ENCODE measurements at regions not wholly inside any gene's neighbourhood (a gene's known extent, or its start where the extent isn't known, plus 50 kb on each side); places are given as distances from the start of the nearest gene placed in this dataset.

DNA sequence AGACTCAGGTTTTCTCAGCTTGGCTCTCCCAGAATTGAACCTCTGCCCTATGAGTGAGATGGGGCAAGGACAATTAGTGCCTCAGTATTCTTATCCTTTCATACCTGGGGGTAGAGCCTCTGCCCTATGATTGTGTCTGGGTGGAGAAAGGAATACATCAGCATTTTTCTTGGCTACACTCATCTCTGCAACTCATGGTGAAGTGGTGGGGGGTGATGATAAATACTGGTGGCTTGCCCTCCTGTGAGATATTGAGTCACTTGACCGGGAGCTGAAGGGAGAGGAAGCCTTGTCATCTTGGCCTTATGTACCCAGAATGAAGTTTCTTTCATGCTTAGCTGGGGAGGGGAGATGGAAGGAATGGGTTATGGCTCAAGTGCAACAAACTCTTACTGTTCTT, 71.3 kb upstream of the ENOX2 start:
- no peak for DNase-seq (ENCODE audit: low spot score in 2 of 2)
- ATAC-seq (ENCODE audit: low read depth): no peak
- Mint-ChIP-seq H3K4me1 (no peaks in the 10 kb centered on the region), H3K36me3 (no peaks in the 10 kb centered on the region), H3K27ac (no peak overlapping the region), H3K4me3 (no peak overlapping the region), H3K9me3 (no peaks in the 10 kb centered on the region), H3K27me3 (no peaks in the 10 kb centered on the region)

GRCh38 chrX:130975947-130976346, 72.9 kb upstream of the ENOX2 start:
- Mint-ChIP-seq H3K36me3 (no peaks in the 10 kb centered on the region), H3K4me1 (no peaks in the 10 kb centered on the region), H3K27me3 (peaks cover 2% of the 10 kb centered on the region), H3K27ac (no peak overlapping the region), H3K4me3 (no peak overlapping the region), H3K9me3 (no peaks in the 10 kb centered on the region)
- DNase-seq (ENCODE audit: low spot score in 2 of 2): peak in 1 of 2 donors; percentile 3
- peak; percentile 41 for ATAC-seq (ENCODE audit: low read depth)

DNA sequence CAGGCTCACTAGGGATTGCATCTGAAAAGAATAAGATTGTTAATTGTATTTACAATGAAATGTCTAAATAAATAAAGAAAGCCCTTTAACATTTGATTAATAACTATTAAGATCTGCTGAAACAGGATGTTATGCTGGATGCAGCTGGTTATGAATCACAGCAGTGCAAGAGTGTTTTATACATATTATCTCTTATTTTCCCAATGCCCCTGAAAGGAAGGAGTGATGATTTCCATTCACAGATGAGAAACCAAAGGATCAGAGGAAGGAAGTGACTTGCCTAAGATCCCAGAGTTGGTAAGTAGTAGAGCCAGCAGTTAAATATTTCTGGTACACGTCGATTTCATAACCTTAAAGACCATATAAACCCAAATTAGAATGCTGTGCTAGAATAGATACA, 76.3 kb upstream of the ARHGAP36 start:
- no peaks in the 10 kb centered on the region for H3K36me3 Mint-ChIP-seq
- H3K27ac Mint-ChIP-seq: no peak overlapping the region
- no peaks in the 10 kb centered on the region for H3K9me3 Mint-ChIP-seq
- DNase-seq (ENCODE audit: low spot score in 2 of 2) (no peak), ATAC-seq (ENCODE audit: low read depth) (no peak)
- no peak overlapping the region for H3K4me3 Mint-ChIP-seq
- peaks cover 4% of the 10 kb centered on the region for H3K27me3 Mint-ChIP-seq
- H3K4me1 Mint-ChIP-seq: no peaks in the 10 kb centered on the region

DNA sequence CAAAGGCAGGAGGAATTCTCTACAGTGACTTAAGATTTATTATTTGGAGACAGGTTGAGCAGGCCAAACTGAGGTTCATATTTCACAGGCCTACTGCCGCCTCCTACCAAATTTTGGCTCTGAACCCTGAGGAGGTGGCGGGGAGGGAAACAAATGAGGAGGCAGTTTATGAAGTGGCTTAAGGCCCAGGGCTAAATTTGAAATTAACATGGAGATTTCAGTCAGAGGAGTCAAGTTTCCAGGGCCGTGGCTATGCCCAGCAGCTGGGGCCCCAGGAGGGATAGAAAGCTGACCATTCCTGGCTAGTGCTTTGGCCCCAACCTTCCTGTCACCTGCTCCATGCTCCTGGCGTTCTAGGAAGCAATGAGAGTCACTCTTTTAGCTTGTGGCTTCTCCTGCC, 73.4 kb upstream of the ARHGAP36 start:
- Mint-ChIP-seq H3K36me3 (no peaks in the 10 kb centered on the region), H3K27ac (peak overlapping the region; percentile 33), H3K4me3 (no peak overlapping the region), H3K27me3 (peaks cover 6% of the 10 kb centered on the region), H3K4me1 (no peaks in the 10 kb centered on the region), H3K9me3 (no peaks in the 10 kb centered on the region)
- DNase-seq (ENCODE audit: low spot score in 2 of 2) (no peak), ATAC-seq (ENCODE audit: low read depth) (no peak)

DNA sequence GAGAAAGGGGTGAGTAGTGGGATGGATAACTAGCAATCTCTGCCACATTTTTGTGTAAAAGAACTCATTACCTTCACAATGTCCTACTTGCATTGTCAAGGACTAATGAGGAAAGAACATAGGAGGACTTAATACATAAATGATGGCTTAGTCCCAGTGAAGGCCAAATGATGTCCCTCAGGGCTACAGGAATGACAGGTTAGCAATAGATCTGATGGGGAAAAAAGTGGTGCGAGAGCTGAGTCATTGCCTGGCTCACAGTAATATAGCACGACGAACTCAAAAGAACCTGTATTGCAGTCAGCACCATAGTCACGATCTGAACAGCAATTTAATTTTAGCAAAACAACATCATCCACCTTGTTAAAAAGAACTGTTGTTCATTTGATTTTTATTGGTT, 70.9 kb upstream of the ARHGAP36 start:
- no peak for ATAC-seq (ENCODE audit: low read depth)
- peaks cover 5% of the 10 kb centered on the region for H3K27me3 Mint-ChIP-seq
- H3K9me3 Mint-ChIP-seq: no peaks in the 10 kb centered on the region

GRCh38 chrX:130990723-130991122, 67.4 kb upstream of the ARHGAP36 start:
- no peaks in the 10 kb centered on the region for H3K36me3 Mint-ChIP-seq

More for the DNA sequence above, 70.9 kb upstream of the ARHGAP36 start:
- H3K36me3 Mint-ChIP-seq: no peaks in the 10 kb centered on the region
- no peak overlapping the region for H3K27ac Mint-ChIP-seq
- DNase-seq (ENCODE audit: low spot score in 2 of 2): no peak
- no peaks in the 10 kb centered on the region for H3K4me1 Mint-ChIP-seq
- no peak overlapping the region for H3K4me3 Mint-ChIP-seq

GRCh38 chrX:130994671-130995070, 63.5 kb upstream of the ARHGAP36 start:
- H3K27me3 Mint-ChIP-seq: peaks cover 4% of the 10 kb centered on the region
- no peak overlapping the region for H3K4me3 Mint-ChIP-seq
- no peaks in the 10 kb centered on the region for H3K9me3 Mint-ChIP-seq
- no peak overlapping the region for H3K27ac Mint-ChIP-seq
- ATAC-seq (ENCODE audit: low read depth): no peak
- DNase-seq (ENCODE audit: low spot score in 2 of 2): no peak
- H3K4me1 Mint-ChIP-seq: no peaks in the 10 kb centered on the region
- no peaks in the 10 kb centered on the region for H3K36me3 Mint-ChIP-seq

More at GRCh38 chrX:130990723-130991122, 67.4 kb upstream of the ARHGAP36 start:
- DNase-seq (ENCODE audit: low spot score in 2 of 2) (no peak), ATAC-seq (ENCODE audit: low read depth) (no peak)
- no peak overlapping the region for H3K27ac Mint-ChIP-seq
- no peaks in the 10 kb centered on the region for H3K4me1 Mint-ChIP-seq
- no peaks in the 10 kb centered on the region for H3K9me3 Mint-ChIP-seq
- H3K4me3 Mint-ChIP-seq: no peak overlapping the region
- H3K27me3 Mint-ChIP-seq: peaks cover 6% of the 10 kb centered on the region

GRCh38 chrX:130995439-130995838, 62.7 kb upstream of the ARHGAP36 start:
- no peaks in the 10 kb centered on the region for H3K9me3 Mint-ChIP-seq
- ATAC-seq (ENCODE audit: low read depth): no peak
- DNase-seq (ENCODE audit: low spot score in 2 of 2): no peak
- H3K27ac Mint-ChIP-seq: no peak overlapping the region
- no peaks in the 10 kb centered on the region for H3K36me3 Mint-ChIP-seq
- H3K4me3 Mint-ChIP-seq: no peak overlapping the region
- peaks cover 4% of the 10 kb centered on the region for H3K27me3 Mint-ChIP-seq
- no peaks in the 10 kb centered on the region for H3K4me1 Mint-ChIP-seq

- Mint-ChIP-seq H3K27me3 (peaks cover 4% of the 10 kb centered on the region), H3K4me3 (no peak overlapping the region), H3K27ac (no peak overlapping the region), H3K36me3 (no peaks in the 10 kb centered on the region), H3K4me1 (no peaks in the 10 kb centered on the region), H3K9me3 (no peaks in the 10 kb centered on the region)
- ATAC-seq (ENCODE audit: low read depth) (no peak), DNase-seq (ENCODE audit: low spot score in 2 of 2) (no peak)
These were observed 60.8 kb upstream of the ARHGAP36 start for GRCh38 chrX:130997314-130997713.

- Mint-ChIP-seq H3K4me3 (no peak overlapping the region), H3K36me3 (no peaks in the 10 kb centered on the region), H3K9me3 (no peaks in the 10 kb centered on the region), H3K27ac (no peak overlapping the region), H3K27me3 (peaks cover 4% of the 10 kb centered on the region), H3K4me1 (no peaks in the 10 kb centered on the region)
- DNase-seq (ENCODE audit: low spot score in 2 of 2) (no peak), ATAC-seq (ENCODE audit: low read depth) (no peak)
These were observed 58.8 kb upstream of the ARHGAP36 start for GRCh38 chrX:130999360-130999759.
